Panc1 (cell line): ENCODE measurements at regions not wholly inside any gene's neighbourhood (a gene's known extent, or its start where the extent isn't known, plus 50 kb on each side); places are given as distances from the start of the nearest gene placed in this dataset.

Experiments
- ATAC-seq: fragments of 200-7000 bp; cut with Tn5 transposase; 2 replicates; pipeline ENCODE4 v1.9.1; 2020; ENCODE audit warnings: mild to moderate bottlenecking, moderate library complexity
- BruUV-seq: library from RNA; stranded (reverse); fragments of 400-500 nt; replicated peaks from 2 replicates; lab custom pipeline; 2021; lab: Mats Ljungman, UMichigan
- CTCF ChIA-PET: fragments of 300-600 bp; sonication (Branson Sonifier 250); formaldehyde crosslinking; loops from one replicate; lab custom pipeline; 2022; ENCODE audit warnings: antibody characterized with exemption; lab: Charles Lee
- POLR2A ChIA-PET: fragments of 300-600 bp; sonication (Branson Sonifier 250); formaldehyde crosslinking; loops from one replicate; lab custom pipeline; 2022; ENCODE audit warnings: antibody characterized with exemption; lab: Charles Lee
- DNase-seq: peaks from one replicate; pipeline ENCODE4 v3.0.0-alpha.2; 2010; ENCODE audit warnings: low read depth, low spot score
- H3K27ac ChIP-seq: 2 replicates; pipeline ENCODE4 v1.5.1; 2011; ENCODE audit warnings: mild to moderate bottlenecking, low read length, inconsistent platforms
- H3K27me3 ChIP-seq: fragments of 200-500 bp; sonication (Bioruptor generic); 2 replicates; pipeline ENCODE4 v1.6.0; 2014; ENCODE audit warnings: low read length, inconsistent platforms; ENCODE audit not compliant: control insufficient read depth, insufficient read depth
- H3K36me3 ChIP-seq: fragments of 200-500 bp; sonication (Bioruptor generic); 2 replicates; pipeline ENCODE4 v1.5.1; 2014; ENCODE audit warnings: inconsistent platforms, mild to moderate bottlenecking, low read length, moderate library complexity; ENCODE audit not compliant: control insufficient read depth, insufficient read depth
- H3K4me1 ChIP-seq: 2 replicates; pipeline ENCODE4 v1.5.1; 2011; ENCODE audit warnings: inconsistent platforms, mild to moderate bottlenecking, low read length, moderate library complexity; ENCODE audit not compliant: control insufficient read depth, insufficient read depth
- H3K4me3 ChIP-seq, 2 experiments: 2 replicates each; pipeline ENCODE4 v1.5.1; 2011 to 2012; ENCODE audit warnings: low read depth in 2 of 2, low read length in 2 of 2, mild to moderate bottlenecking in 2 of 2, inconsistent platforms in 1 of 2, moderate library complexity in 1 of 2
- H3K9me3 ChIP-seq: fragments of 200-500 bp; sonication (Bioruptor generic); 2 replicates; pipeline ENCODE4 v1.5.1; 2014; ENCODE audit warnings: low read depth, mild to moderate bottlenecking, inconsistent platforms, low read length, moderate library complexity; ENCODE audit not compliant: control insufficient read depth, insufficient read depth
- CTCF ChIP-seq: fragments of 450-650 bp; IDR thresholded peaks from 2 replicates; pipeline ENCODE4 v1.5.1; 2017; ENCODE audit warnings: mild to moderate bottlenecking
- POLR2AphosphoS5 ChIP-seq: IDR thresholded peaks from 2 replicates; pipeline ENCODE4 v1.6.1; 2012; ENCODE audit warnings: mild to moderate bottlenecking, low read depth, low read length, moderate library complexity
- SIN3A ChIP-seq: IDR thresholded peaks from 2 replicates; pipeline ENCODE4 v1.6.1; 2012; ENCODE audit warnings: low read depth, mild to moderate bottlenecking, low read length, moderate library complexity, borderline replicate concordance; ENCODE audit not compliant: insufficient read depth
- TCF7L2 ChIP-seq: IDR thresholded peaks from 2 replicates; pipeline ENCODE4 v1.6.1; 2011; ENCODE audit warnings: mild to moderate bottlenecking, low read depth, low read length, inconsistent platforms
- in situ Hi-C: cut with HindIII; loops from 2 replicates; pipeline ENCODE4 v1.10.0; 2016; ENCODE audit warnings: low sequenced_read_pairs, low pct_unique_long_range_greater_than_20kb
- intact Hi-C: fragments of 100-400 bp; cut with micrococcal nuclease; formaldehyde crosslinking; loops from one replicate; pipeline ENCODE4 v1.10.0; 2022; ENCODE audit not compliant: unreplicated experiment
- TF ChIP-seq, protein P1 (sequence below), 2 experiments: IDR thresholded peaks; 2 replicates each; pipeline ENCODE4 v1.6.1; 2011 to 2012; ENCODE audit warnings: low read depth in 2 of 2, control low read depth in 1 of 2, low read length in 1 of 2, mild to moderate bottlenecking in 1 of 2, moderate library complexity in 1 of 2; ENCODE audit not compliant: insufficient read depth in 1 of 2

GRCh38 chr1:29747196-29747595, 510.9 kb downstream of the PTPRU start:
- no peak for ATAC-seq
- H3K4me1 ChIP-seq = no peaks in the 10 kb centered on the region

DNA sequence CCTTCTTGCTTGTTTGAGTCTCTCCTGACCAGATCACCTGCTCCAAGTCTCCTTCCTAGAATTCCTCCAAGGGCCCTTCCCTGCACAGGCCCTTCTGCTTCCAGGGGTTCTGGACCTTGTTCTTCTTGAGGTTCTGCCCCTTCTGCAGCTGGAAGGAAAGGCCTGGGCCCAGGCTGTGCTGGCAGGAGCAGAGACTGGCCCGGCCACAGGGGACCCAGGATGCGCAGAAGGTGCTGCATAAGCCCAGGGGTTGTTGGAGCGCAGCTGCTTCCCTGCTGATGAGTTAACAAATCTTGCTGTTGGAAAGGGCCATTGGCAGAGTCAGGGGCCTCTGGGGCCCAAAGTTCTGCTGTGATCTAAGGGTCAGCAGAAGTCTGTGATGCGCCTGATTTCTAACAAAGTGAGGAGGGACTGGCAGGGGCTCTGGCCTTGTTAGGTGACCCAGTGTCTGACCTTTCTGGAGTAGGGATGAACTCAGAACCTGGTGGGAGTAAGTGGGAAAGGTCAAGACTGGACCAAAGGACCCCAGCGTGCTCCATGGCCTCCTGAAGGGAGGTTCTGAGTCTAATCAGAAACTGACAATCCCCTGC, 509.8 kb downstream of the PTPRU start:
- intact Hi-C loops = no loop called here
- Histone ChIP-seq H3K4me1 (no peaks in the 10 kb centered on the region), H3K4me3 (no peak overlapping the region), H3K27ac (no peak overlapping the region), H3K27me3 (no peaks in the 10 kb centered on the region), H3K36me3 (no peaks in the 10 kb centered on the region), H3K9me3 (no peaks in the 10 kb centered on the region)
- DNase-seq (no peak), ATAC-seq (no peak)
- POLR2A ChIA-PET = no interaction called here
- no peak for TF ChIP-seq POLR2AphosphoS5
- TF ChIP-seq, protein P1, sequence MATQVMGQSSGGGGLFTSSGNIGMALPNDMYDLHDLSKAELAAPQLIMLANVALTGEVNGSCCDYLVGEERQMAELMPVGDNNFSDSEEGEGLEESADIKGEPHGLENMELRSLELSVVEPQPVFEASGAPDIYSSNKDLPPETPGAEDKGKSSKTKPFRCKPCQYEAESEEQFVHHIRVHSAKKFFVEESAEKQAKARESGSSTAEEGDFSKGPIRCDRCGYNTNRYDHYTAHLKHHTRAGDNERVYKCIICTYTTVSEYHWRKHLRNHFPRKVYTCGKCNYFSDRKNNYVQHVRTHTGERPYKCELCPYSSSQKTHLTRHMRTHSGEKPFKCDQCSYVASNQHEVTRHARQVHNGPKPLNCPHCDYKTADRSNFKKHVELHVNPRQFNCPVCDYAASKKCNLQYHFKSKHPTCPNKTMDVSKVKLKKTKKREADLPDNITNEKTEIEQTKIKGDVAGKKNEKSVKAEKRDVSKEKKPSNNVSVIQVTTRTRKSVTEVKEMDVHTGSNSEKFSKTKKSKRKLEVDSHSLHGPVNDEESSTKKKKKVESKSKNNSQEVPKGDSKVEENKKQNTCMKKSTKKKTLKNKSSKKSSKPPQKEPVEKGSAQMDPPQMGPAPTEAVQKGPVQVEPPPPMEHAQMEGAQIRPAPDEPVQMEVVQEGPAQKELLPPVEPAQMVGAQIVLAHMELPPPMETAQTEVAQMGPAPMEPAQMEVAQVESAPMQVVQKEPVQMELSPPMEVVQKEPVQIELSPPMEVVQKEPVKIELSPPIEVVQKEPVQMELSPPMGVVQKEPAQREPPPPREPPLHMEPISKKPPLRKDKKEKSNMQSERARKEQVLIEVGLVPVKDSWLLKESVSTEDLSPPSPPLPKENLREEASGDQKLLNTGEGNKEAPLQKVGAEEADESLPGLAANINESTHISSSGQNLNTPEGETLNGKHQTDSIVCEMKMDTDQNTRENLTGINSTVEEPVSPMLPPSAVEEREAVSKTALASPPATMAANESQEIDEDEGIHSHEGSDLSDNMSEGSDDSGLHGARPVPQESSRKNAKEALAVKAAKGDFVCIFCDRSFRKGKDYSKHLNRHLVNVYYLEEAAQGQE (IDR thresholded peaks at IDR 0.05; ENCODE audit: insufficient read depth in 1 of 2, low read depth in 2 of 2, low read length in 1 of 2) = no peak
- TF ChIP-seq TCF7L2 = no peak
- no peak for TF ChIP-seq SIN3A
- no peak for TF ChIP-seq CTCF
- in situ Hi-C loops = no loop called here
- BruUV-seq = no TSS peak
- CTCF ChIA-PET = no interaction called here

More at GRCh38 chr1:29747196-29747595, 510.9 kb downstream of the PTPRU start:
- Histone ChIP-seq H3K4me3 (no peak overlapping the region), H3K27me3 (no peaks in the 10 kb centered on the region), H3K36me3 (no peaks in the 10 kb centered on the region), H3K27ac (no peak overlapping the region), H3K9me3 (no peaks in the 10 kb centered on the region)
- ChIA-PET CTCF (no interaction called here), POLR2A (no interaction called here)
- in situ Hi-C loops (no loop called here), intact Hi-C loops (no loop called here)
- BruUV-seq = no TSS peak
- DNase-seq = no peak
- TF ChIP-seq, protein P1 (IDR thresholded peaks at IDR 0.05; ENCODE audit: insufficient read depth in 1 of 2, low read depth in 2 of 2, low read length in 1 of 2) = no peak
- TF ChIP-seq CTCF (no peak), POLR2AphosphoS5 (no peak), SIN3A (no peak), TCF7L2 (no peak)
